Retinal pigment epithelial cell (primary cell): ENCODE measurements at regions not wholly inside any gene's neighbourhood (a gene's known extent, or its start where the extent isn't known, plus 50 kb on each side); places are given as distances from the start of the nearest gene placed in this dataset.
"Not testable (repeated sequence)": the region's sequence is repeated elsewhere in the genome, so short reads cannot be mapped to it uniquely, and the experiment has no call there.

ENCODE experiments used
- DNase-seq: peaks from one replicate; pipeline ENCODE4 v3.0.0-alpha.2; 2010; ENCODE audit warnings: low read depth
- H3K4me3 ChIP-seq: 2 replicates; pipeline ENCODE4 v1.5.1; 2011; ENCODE audit warnings: mild to moderate bottlenecking, low read length, control low read depth, moderate library complexity
- CTCF ChIP-seq: conservative IDR thresholded peaks from 2 replicates; pipeline ENCODE4 v1.5.1; 2011; ENCODE audit warnings: low read depth, low read length, control low read depth, inconsistent platforms

GRCh38 chr1:221965252-221965651 is 223.4 kb upstream of the DUSP10 start:
- no peak for TF ChIP-seq CTCF
- no peak overlapping the region for H3K4me3 ChIP-seq
- no peak for DNase-seq

- no peak for TF ChIP-seq CTCF
- no peak overlapping the region for H3K4me3 ChIP-seq
- DNase-seq, result no peak
Measured at GRCh38 chr1:221963742-221964141, 221.9 kb upstream of the DUSP10 start.

- DNase-seq, result no peak
- no peak for TF ChIP-seq CTCF
- no peak overlapping the region for H3K4me3 ChIP-seq
Measured at GRCh38 chr1:221962385-221962784, 220.5 kb upstream of the DUSP10 start.

GRCh38 chr1:221961532-221962292 is 219.8 kb upstream of the DUSP10 start:
- no peak overlapping the region for H3K4me3 ChIP-seq
- DNase-seq, result peak; percentile 57
- TF ChIP-seq CTCF, result no peak

GRCh38 chr1:221958161-221958562 is 216.3 kb upstream of the DUSP10 start:
- H3K4me3 ChIP-seq, result not testable (repeated sequence)
- DNase-seq, result peak; percentile 14

- not testable (repeated sequence) for H3K4me3 ChIP-seq, DNase-seq
Measured at GRCh38 chr1:221957350-221957749, 215.5 kb upstream of the DUSP10 start.

GRCh38 chr1:221949996-221950395 is 208.1 kb upstream of the DUSP10 start:
- no peak for TF ChIP-seq CTCF
- no peak overlapping the region for H3K4me3 ChIP-seq
- no peak for DNase-seq

GRCh38 chr1:221948459-221948858 is 206.6 kb upstream of the DUSP10 start:
- TF ChIP-seq CTCF, result no peak
- no peak for DNase-seq
- H3K4me3 ChIP-seq, result no peak overlapping the region
